ENCODE measurements at regions not wholly inside any gene's neighbourhood (a gene's known extent, or its start where the extent isn't known, plus 50 kb on each side); places are given as distances from the start of the nearest gene placed in this dataset.

DNA sequence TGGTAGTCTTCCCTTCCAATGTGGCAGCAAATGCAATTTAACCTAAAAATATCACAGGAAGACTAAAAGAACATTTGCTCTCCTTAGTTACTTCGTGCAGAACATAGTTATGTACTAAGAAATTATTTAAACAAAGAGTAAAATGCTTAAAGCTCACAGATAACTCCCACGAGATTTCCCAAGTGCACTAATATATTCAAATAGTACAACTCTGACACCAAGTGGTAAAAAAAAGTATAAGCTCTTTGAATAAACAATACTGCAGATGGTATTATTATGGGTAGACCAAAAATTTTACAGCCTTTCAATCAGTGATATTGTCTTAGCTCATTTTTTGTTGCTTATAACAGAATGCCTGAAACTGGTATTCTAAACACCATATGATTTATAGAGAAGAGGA is 52.8 kb upstream of the FILIP1 start:
- TF ChIP-seq, protein P1, sequence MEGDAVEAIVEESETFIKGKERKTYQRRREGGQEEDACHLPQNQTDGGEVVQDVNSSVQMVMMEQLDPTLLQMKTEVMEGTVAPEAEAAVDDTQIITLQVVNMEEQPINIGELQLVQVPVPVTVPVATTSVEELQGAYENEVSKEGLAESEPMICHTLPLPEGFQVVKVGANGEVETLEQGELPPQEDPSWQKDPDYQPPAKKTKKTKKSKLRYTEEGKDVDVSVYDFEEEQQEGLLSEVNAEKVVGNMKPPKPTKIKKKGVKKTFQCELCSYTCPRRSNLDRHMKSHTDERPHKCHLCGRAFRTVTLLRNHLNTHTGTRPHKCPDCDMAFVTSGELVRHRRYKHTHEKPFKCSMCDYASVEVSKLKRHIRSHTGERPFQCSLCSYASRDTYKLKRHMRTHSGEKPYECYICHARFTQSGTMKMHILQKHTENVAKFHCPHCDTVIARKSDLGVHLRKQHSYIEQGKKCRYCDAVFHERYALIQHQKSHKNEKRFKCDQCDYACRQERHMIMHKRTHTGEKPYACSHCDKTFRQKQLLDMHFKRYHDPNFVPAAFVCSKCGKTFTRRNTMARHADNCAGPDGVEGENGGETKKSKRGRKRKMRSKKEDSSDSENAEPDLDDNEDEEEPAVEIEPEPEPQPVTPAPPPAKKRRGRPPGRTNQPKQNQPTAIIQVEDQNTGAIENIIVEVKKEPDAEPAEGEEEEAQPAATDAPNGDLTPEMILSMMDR (IDR thresholded peaks at IDR 0.05; ENCODE audit: low read depth, low read length, missing control alignments): no peak
- DNase-seq (ENCODE audit: extremely low read depth, low read depth): peak; percentile 6
- no peak overlapping the region for H3K4me3 ChIP-seq (replicated peaks; ENCODE audit: low read depth, low read length)

DNA sequence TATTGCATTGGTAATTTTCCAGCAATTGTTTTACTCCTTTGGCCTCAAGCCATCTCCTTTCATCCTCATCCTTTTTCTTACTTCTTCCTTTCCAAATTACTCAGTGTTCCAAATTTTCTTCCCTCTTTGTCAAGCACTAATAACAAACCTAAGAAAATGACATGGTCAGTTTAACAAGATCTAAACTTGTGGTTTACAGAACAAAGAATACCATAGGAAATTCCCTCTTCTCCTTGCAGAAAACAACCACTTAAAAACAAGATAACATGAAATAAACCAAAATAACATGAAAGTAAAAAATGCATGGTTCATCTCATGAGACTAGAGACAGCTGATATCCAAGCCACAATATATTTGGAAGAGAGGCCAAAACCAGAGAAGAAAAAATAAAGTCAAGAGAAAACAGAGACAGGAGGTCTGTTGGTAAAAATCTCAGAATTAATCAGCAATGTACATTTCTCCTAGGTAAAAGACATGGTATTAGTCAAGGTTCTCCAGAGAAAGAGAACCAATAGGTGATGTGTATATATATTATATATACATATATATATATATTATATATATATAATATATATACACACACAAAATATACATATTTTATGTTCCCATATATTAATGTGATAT is 51.0 kb upstream of the SENP6 start:
- H3K4me3 ChIP-seq (replicated peaks; ENCODE audit: low read depth, low read length): no peak overlapping the region
- no peak for DNase-seq (ENCODE audit: extremely low read depth, low read depth)
- TF ChIP-seq, protein P1 (IDR thresholded peaks at IDR 0.05; ENCODE audit: low read depth, low read length, missing control alignments): no peak

DNA sequence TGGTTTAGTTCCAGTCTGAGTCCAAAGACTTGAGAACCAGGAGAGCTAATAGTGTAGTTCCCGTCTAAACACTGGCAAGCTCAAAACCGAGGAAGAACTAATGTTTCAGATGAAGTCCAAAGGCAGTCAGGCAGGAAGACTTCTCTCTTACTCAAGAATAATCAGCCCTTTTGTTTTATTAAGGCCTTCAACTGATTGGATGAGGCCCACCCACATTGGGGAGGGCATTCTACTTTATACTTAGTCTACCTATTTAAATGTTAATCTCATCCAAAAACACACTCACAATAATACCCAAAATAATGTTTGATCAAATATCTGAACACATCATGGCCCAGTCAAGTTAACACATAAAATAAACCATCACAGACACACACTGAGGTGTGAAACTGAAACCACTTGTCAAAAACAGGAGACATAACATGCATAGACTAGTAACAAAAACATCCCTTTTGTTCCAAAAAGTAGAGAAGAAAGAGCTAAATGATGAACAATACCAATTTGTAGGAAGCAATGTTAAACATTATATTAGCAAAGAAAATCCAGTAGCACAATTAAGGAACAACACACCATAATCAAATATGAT is 50.2 kb upstream of the SENP6 start:
- no peak overlapping the region for H3K4me3 ChIP-seq (replicated peaks; ENCODE audit: low read depth, low read length)
- no peak for DNase-seq (ENCODE audit: extremely low read depth, low read depth)
- TF ChIP-seq, protein P1 (IDR thresholded peaks at IDR 0.05; ENCODE audit: low read depth, low read length, missing control alignments): no peak
